ENCODE measurements at regions not wholly inside any gene's neighbourhood (a gene's known extent, or its start where the extent isn't known, plus 50 kb on each side); places are given as distances from the start of the nearest gene placed in this dataset.
"Not testable (repeated sequence)": the region's sequence is repeated elsewhere in the genome, so short reads cannot be mapped to it uniquely, and the experiment has no call there.

GRCh38 chr15:93358166-93359059, 269.4 kb upstream of the RGMA start:
- FAIRE-seq = no peak
- DNase-seq (ENCODE audit: insufficient read length) = no peak
- no peak for TF ChIP-seq POLR2AphosphoS5 (IDR thresholded peaks at IDR 0.05; ENCODE audit: low read depth, low read length)
- TF ChIP-seq TAF1 (IDR thresholded peaks at IDR 0.05; ENCODE audit: borderline replicate concordance, low read depth, low read length) = no peak
- no peak for TF ChIP-seq POLR2A (IDR thresholded peaks at IDR 0.05; ENCODE audit: low read depth, low read length)

- FAIRE-seq (no peak), DNase-seq (ENCODE audit: insufficient read length) (no peak)
- TF ChIP-seq TAF1 (IDR thresholded peaks at IDR 0.05; ENCODE audit: borderline replicate concordance, low read depth, low read length) = no peak
- no peak for TF ChIP-seq POLR2AphosphoS5 (IDR thresholded peaks at IDR 0.05; ENCODE audit: low read depth, low read length)
- TF ChIP-seq POLR2A (IDR thresholded peaks at IDR 0.05; ENCODE audit: low read depth, low read length) = no peak
Observed at GRCh38 chr15:93348711-93349545, 259.9 kb upstream of the RGMA start.

- no peak for FAIRE-seq
Observed at GRCh38 chr15:93347986-93348385, 259.0 kb upstream of the RGMA start.

GRCh38 chr15:93345981-93346380, 257.0 kb upstream of the RGMA start:
- TF ChIP-seq TAF1 (IDR thresholded peaks at IDR 0.05; ENCODE audit: borderline replicate concordance, low read depth, low read length) (no peak), POLR2A (IDR thresholded peaks at IDR 0.05; ENCODE audit: low read depth, low read length) (no peak), POLR2AphosphoS5 (IDR thresholded peaks at IDR 0.05; ENCODE audit: low read depth, low read length) (no peak)
- no peak for DNase-seq (ENCODE audit: insufficient read length)
- no peak for FAIRE-seq

More at GRCh38 chr15:93347986-93348385, 259.0 kb upstream of the RGMA start:
- DNase-seq (ENCODE audit: insufficient read length) = no peak
- TF ChIP-seq POLR2AphosphoS5 (IDR thresholded peaks at IDR 0.05; ENCODE audit: low read depth, low read length) (no peak), TAF1 (IDR thresholded peaks at IDR 0.05; ENCODE audit: borderline replicate concordance, low read depth, low read length) (no peak), POLR2A (IDR thresholded peaks at IDR 0.05; ENCODE audit: low read depth, low read length) (no peak)

- DNase-seq (ENCODE audit: insufficient read length); FAIRE-seq: not testable (repeated sequence)
Observed at GRCh38 chr15:93343402-93343801, 254.4 kb upstream of the RGMA start.

GRCh38 chr15:93341164-93341563, 252.2 kb upstream of the RGMA start:
- DNase-seq (ENCODE audit: insufficient read length) (no peak), FAIRE-seq (no peak)
- TF ChIP-seq TAF1 (IDR thresholded peaks at IDR 0.05; ENCODE audit: borderline replicate concordance, low read depth, low read length) (no peak), POLR2A (IDR thresholded peaks at IDR 0.05; ENCODE audit: low read depth, low read length) (no peak), POLR2AphosphoS5 (IDR thresholded peaks at IDR 0.05; ENCODE audit: low read depth, low read length) (no peak)

GRCh38 chr15:93340406-93340805, 251.4 kb upstream of the RGMA start:
- TF ChIP-seq POLR2AphosphoS5 (IDR thresholded peaks at IDR 0.05; ENCODE audit: low read depth, low read length) = no peak
- no peak for TF ChIP-seq POLR2A (IDR thresholded peaks at IDR 0.05; ENCODE audit: low read depth, low read length)

GRCh38 chr15:93333796-93334195, 244.8 kb upstream of the RGMA start:
- TF ChIP-seq POLR2A (IDR thresholded peaks at IDR 0.05; ENCODE audit: low read depth, low read length) (no peak), TAF1 (IDR thresholded peaks at IDR 0.05; ENCODE audit: borderline replicate concordance, low read depth, low read length) (no peak), POLR2AphosphoS5 (IDR thresholded peaks at IDR 0.05; ENCODE audit: low read depth, low read length) (no peak)
- FAIRE-seq (no peak), DNase-seq (ENCODE audit: insufficient read length) (no peak)

More at GRCh38 chr15:93340406-93340805, 251.4 kb upstream of the RGMA start:
- DNase-seq (ENCODE audit: insufficient read length) (no peak), FAIRE-seq (no peak)

- not testable (repeated sequence) for FAIRE-seq; DNase-seq (ENCODE audit: insufficient read length)
Observed at GRCh38 chr15:93333126-93333525, 244.1 kb upstream of the RGMA start.

GRCh38 chr15:93332168-93332553, 243.2 kb upstream of the RGMA start:
- no peak for TF ChIP-seq POLR2AphosphoS5 (IDR thresholded peaks at IDR 0.05; ENCODE audit: low read depth, low read length)
- TF ChIP-seq POLR2A (IDR thresholded peaks at IDR 0.05; ENCODE audit: low read depth, low read length) = no peak
- no peak for TF ChIP-seq TAF1 (IDR thresholded peaks at IDR 0.05; ENCODE audit: borderline replicate concordance, low read depth, low read length)
- no peak for DNase-seq (ENCODE audit: insufficient read length)
- no peak for FAIRE-seq

- TF ChIP-seq TAF1 (IDR thresholded peaks at IDR 0.05; ENCODE audit: borderline replicate concordance, low read depth, low read length) (no peak), POLR2A (IDR thresholded peaks at IDR 0.05; ENCODE audit: low read depth, low read length) (no peak), POLR2AphosphoS5 (IDR thresholded peaks at IDR 0.05; ENCODE audit: low read depth, low read length) (no peak)
- FAIRE-seq (no peak), DNase-seq (ENCODE audit: insufficient read length) (no peak)
Observed at GRCh38 chr15:93331545-93332167, 242.6 kb upstream of the RGMA start.
